Hippocampal formation (tissue), 2 donors: ENCODE measurements at regions not wholly inside any gene's neighbourhood (a gene's known extent, or its start where the extent isn't known, plus 50 kb on each side); places are given as distances from the start of the nearest gene placed in this dataset.
"Not testable (repeated sequence)": the region's sequence is repeated elsewhere in the genome, so short reads cannot be mapped to it uniquely, and the experiment has no call there.

Experiments
- DNase-seq, 2 donors: peaks; one replicate each; lab custom pipeline; 2025; lab: John Stamatoyannopoulos, UW

GRCh38 chr1:196090226-196090625 lies 518.0 kb downstream of the KCNT2 start:
- no peak for DNase-seq

- no peak for DNase-seq
These were observed 519.7 kb downstream of the KCNT2 start for GRCh38 chr1:196088541-196088940.

GRCh38 chr1:196078691-196079090 lies 529.5 kb downstream of the KCNT2 start:
- DNase-seq, result no peak

- DNase-seq, result no peak
These were observed 532.6 kb downstream of the KCNT2 start for GRCh38 chr1:196075621-196076020.

GRCh38 chr1:196074182-196074581 lies 534.1 kb downstream of the KCNT2 start:
- no peak for DNase-seq

- no peak for DNase-seq
These were observed 536.8 kb downstream of the KCNT2 start for GRCh38 chr1:196071447-196071846.

GRCh38 chr1:196070940-196071339 lies 537.3 kb downstream of the KCNT2 start:
- no peak for DNase-seq

GRCh38 chr1:196063952-196064351 lies 544.3 kb downstream of the KCNT2 start:
- DNase-seq, result no peak

GRCh38 chr1:196063294-196063693 lies 544.9 kb downstream of the KCNT2 start:
- no peak for DNase-seq

- no peak for DNase-seq
These were observed 547.7 kb downstream of the KCNT2 start for GRCh38 chr1:196060539-196060938.

- DNase-seq, result no peak
These were observed 549.0 kb downstream of the KCNT2 start for GRCh38 chr1:196059210-196059609.

GRCh38 chr1:196056966-196057365 lies 551.3 kb downstream of the KCNT2 start:
- DNase-seq, result no peak

GRCh38 chr1:196049407-196049806 lies 558.8 kb downstream of the KCNT2 start:
- DNase-seq, result no peak

GRCh38 chr1:196043268-196043667 lies 565.0 kb downstream of the KCNT2 start:
- no peak for DNase-seq

- DNase-seq, result no peak
These were observed 574.0 kb downstream of the KCNT2 start for GRCh38 chr1:196034080-196034706.

GRCh38 chr1:196031387-196031786 lies 576.9 kb downstream of the KCNT2 start:
- not testable (repeated sequence) for DNase-seq

GRCh38 chr1:196030455-196030854 lies 577.8 kb downstream of the KCNT2 start:
- no peak for DNase-seq

- DNase-seq, result no peak
These were observed 578.8 kb downstream of the KCNT2 start for GRCh38 chr1:196029410-196029809.

GRCh38 chr1:196027127-196027526 lies 581.1 kb downstream of the KCNT2 start:
- no peak for DNase-seq

GRCh38 chr1:196021174-196021573 lies 587.1 kb downstream of the KCNT2 start:
- not testable (repeated sequence) for DNase-seq

- DNase-seq, result no peak
These were observed 598.9 kb downstream of the KCNT2 start for GRCh38 chr1:196009362-196009761.

- DNase-seq, result no peak
These were observed 600.5 kb downstream of the KCNT2 start for GRCh38 chr1:196007763-196008162.

GRCh38 chr1:196005426-196005825 lies 602.8 kb downstream of the KCNT2 start:
- no peak for DNase-seq

GRCh38 chr1:196004388-196004787 lies 603.9 kb downstream of the KCNT2 start:
- not testable (repeated sequence) for DNase-seq
